Spleen (tissue), 7 donors: ENCODE measurements at regions not wholly inside any gene's neighbourhood (a gene's known extent, or its start where the extent isn't known, plus 50 kb on each side); places are given as distances from the start of the nearest gene placed in this dataset.
A peak's percentile ranks its signal among the peaks of the same experiment; 100 is the strongest.

Experiments used
- POLR2A ChIP-seq, 3 donors: fragments of 450-650 bp; IDR thresholded peaks; one replicate each; pipeline ENCODE4 v1.5.1; 2017; ENCODE audit warnings: antibody characterized with exemption in 3 of 3, mild to moderate bottlenecking in 1 of 3
- TF ChIP-seq, protein P1 (sequence below), 11 experiments: fragments of 200-600 bp in 7 of 11; fragments of 450-650 bp in 4 of 11; sonication (generic) in 4 of 11; IDR thresholded peaks in 8 of 11; conservative IDR thresholded peaks in 3 of 11; 1 replicate in 7 of 11; 2 replicates in 4 of 11; pipeline versions ENCODE4 v1.4.0 to v1.8.0; 2016 to 2021; ENCODE audit warnings: antibody characterized with exemption in 11 of 11, inconsistent platforms in 4 of 11, mild to moderate bottlenecking in 1 of 11
- donor health status: DM: no; HTN: no; CAD: no; lungs with moderate emphysema.
- donor health status: DM: no; HTN: no; CAD: no.
- donor health status: DM: no; HTN: no; CAD: no.

DNA sequence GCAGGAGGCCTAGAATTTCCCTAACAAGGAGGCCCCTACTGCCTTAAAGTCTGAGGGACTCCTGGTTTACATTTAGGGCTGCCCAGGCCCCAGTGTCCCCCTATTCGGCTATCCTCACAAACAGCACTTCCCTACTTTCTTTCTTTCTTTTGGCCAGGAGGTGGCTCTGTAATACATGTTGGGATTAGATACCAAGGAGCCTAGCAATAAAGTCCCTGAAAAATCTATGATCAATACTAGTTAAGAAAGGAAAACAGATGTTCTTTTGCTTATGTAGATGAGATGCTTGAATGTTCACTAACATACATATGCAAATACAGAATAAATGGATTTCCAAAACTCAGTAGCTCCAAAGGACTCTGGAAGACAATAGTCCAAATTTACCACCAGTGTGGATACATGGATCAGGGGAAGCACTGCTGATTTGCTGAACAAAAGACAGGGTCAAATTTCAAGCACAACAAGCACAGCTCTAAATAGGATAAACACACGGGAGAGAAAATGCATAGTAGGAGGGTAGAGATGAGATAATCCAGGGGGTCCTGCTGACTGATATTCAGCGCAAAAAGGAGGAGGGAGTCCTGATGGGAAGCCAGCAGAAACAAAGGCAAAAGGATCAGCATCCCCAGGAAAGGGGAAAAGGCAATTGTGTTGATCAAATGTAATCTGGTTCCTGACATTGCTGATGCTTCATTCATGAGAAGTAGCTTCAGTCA lies 240.0 kb downstream of the NUF2 start:
- TF ChIP-seq, protein P1, sequence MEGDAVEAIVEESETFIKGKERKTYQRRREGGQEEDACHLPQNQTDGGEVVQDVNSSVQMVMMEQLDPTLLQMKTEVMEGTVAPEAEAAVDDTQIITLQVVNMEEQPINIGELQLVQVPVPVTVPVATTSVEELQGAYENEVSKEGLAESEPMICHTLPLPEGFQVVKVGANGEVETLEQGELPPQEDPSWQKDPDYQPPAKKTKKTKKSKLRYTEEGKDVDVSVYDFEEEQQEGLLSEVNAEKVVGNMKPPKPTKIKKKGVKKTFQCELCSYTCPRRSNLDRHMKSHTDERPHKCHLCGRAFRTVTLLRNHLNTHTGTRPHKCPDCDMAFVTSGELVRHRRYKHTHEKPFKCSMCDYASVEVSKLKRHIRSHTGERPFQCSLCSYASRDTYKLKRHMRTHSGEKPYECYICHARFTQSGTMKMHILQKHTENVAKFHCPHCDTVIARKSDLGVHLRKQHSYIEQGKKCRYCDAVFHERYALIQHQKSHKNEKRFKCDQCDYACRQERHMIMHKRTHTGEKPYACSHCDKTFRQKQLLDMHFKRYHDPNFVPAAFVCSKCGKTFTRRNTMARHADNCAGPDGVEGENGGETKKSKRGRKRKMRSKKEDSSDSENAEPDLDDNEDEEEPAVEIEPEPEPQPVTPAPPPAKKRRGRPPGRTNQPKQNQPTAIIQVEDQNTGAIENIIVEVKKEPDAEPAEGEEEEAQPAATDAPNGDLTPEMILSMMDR (IDR thresholded peaks at IDR 0.05 in 8 of 11, conservative IDR thresholded peaks at IDR 0.05 in 3 of 11) = peak in 1 of 11 experiments; percentile 25
- TF ChIP-seq POLR2A (IDR thresholded peaks at IDR 0.05) = no peak
